CD4-positive, alpha-beta memory T cell (primary cell): ENCODE measurements at regions not wholly inside any gene's neighbourhood (a gene's known extent, or its start where the extent isn't known, plus 50 kb on each side); places are given as distances from the start of the nearest gene placed in this dataset.

Source experiments
- CTCF ChIA-PET: fragments of 350-600 bp; sonication (Branson Sonifier 250); formaldehyde crosslinking; loops from one replicate; lab custom pipeline; 2021; ENCODE audit warnings: inconsistent platforms; ENCODE audit not compliant: partially characterized antibody; lab: Charles Lee
- POLR2A ChIA-PET: fragments of 350-600 bp; sonication (Branson Sonifier 250); formaldehyde crosslinking; loops from one replicate; lab custom pipeline; 2021; ENCODE audit not compliant: partially characterized antibody; lab: Charles Lee
- DNase-seq, 5 donors: peaks; one replicate each; pipeline versions ENCODE4 v3.0.0 to v3.0.0-alpha.2; 2020 to 2022; ENCODE audit warnings: mixed read lengths in 1 of 5
- H3K27ac ChIP-seq: one replicate; pipeline ENCODE4 v1.7.0; 2013; ENCODE audit warnings: low read depth, low read length
- H3K27me3 ChIP-seq: 2 replicates; pipeline ENCODE4 v1.7.0; 2013; ENCODE audit warnings: mild to moderate bottlenecking, low read length, moderate library complexity; ENCODE audit not compliant: insufficient read depth
- H3K36me3 ChIP-seq: 2 replicates; pipeline ENCODE4 v1.7.0; 2013; ENCODE audit warnings: mild to moderate bottlenecking, low read length, moderate library complexity; ENCODE audit not compliant: insufficient read depth
- H3K4me1 ChIP-seq: 2 replicates; pipeline ENCODE4 v1.7.0; 2013; ENCODE audit warnings: mild to moderate bottlenecking, low read length, moderate library complexity; ENCODE audit not compliant: insufficient read depth
- H3K4me3 ChIP-seq, 2 donors: one replicate each; pipeline ENCODE4 v1.7.0; 2013; ENCODE audit warnings: low read length in 2 of 2, mild to moderate bottlenecking in 1 of 2
- H3K9me3 ChIP-seq, 2 donors: one replicate each; pipeline ENCODE4 v1.7.0; 2013; ENCODE audit warnings: low read length in 2 of 2, control low read depth in 1 of 2; ENCODE audit not compliant: control insufficient read depth in 1 of 2
- H3K27ac Mint-ChIP-seq, 7 donors: one replicate each; pipeline ENCODE4 v1.8.0; 2020 to 2021; ENCODE audit warnings: mixed read lengths in 7 of 7, mild to moderate bottlenecking in 6 of 7, inconsistent platforms in 3 of 7, moderate library complexity in 3 of 7
- H3K27me3 Mint-ChIP-seq, 2 donors: one replicate each; pipeline ENCODE4 v1.8.0; 2020 to 2021; ENCODE audit warnings: mixed read lengths in 2 of 2
- H3K36me3 Mint-ChIP-seq, 2 donors: one replicate each; pipeline ENCODE4 v1.8.0; 2020 to 2021; ENCODE audit warnings: mixed read lengths in 2 of 2, inconsistent platforms in 1 of 2, mild to moderate bottlenecking in 1 of 2
- H3K4me1 Mint-ChIP-seq, 4 donors: one replicate each; pipeline ENCODE4 v1.8.0; 2020 to 2021; ENCODE audit warnings: mixed read lengths in 4 of 4, mild to moderate bottlenecking in 1 of 4
- H3K4me3 Mint-ChIP-seq, 8 donors: one replicate each; pipeline ENCODE4 v1.8.0; 2020 to 2021; ENCODE audit warnings: mixed read lengths in 8 of 8, mild to moderate bottlenecking in 7 of 8, moderate library complexity in 6 of 8, inconsistent platforms in 3 of 8
- H3K9me3 Mint-ChIP-seq, 8 donors: one replicate each; pipeline ENCODE4 v1.8.0; 2020 to 2021; ENCODE audit warnings: mixed read lengths in 8 of 8, mild to moderate bottlenecking in 5 of 8, inconsistent platforms in 3 of 8, moderate library complexity in 1 of 8
- intact Hi-C: fragments of 100-400 bp; cut with micrococcal nuclease; formaldehyde crosslinking; loops from one replicate; pipeline ENCODE4 v1.15.1; 2023

DNA sequence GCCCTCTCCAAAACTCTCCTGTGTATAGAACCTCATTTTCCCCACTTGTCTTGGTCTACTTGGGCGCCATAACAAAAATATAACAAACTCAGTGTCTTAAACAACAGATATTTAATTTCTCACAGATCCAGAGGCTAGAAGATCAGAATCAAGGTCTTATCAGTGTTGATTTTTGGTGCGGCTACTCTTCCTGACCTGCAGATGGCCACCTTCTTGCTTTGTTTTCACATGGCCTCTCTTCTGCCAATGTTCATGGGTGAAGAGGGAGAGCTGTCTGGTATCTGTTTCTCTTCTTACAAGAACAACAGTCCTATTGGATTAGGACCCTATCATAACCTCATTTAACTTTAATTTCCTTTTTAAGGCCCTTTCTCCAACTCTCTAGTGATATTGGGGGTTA lies 177.3 kb downstream of the PABPC4L start:
- Histone ChIP-seq H3K4me3 (no peak overlapping the region), H3K36me3 (no peaks in the 10 kb centered on the region), H3K27ac (no peak overlapping the region), H3K27me3 (no peaks in the 10 kb centered on the region), H3K9me3 (no peaks in the 10 kb centered on the region), H3K4me1 (no peaks in the 10 kb centered on the region)
- DNase-seq, result no peak
- H3K9me3 Mint-ChIP-seq, result peaks cover 0 to 7% (median 3%) of the 10 kb centered on the region in 8 donors
- intact Hi-C loops, result no loop called here
- ChIA-PET CTCF (interaction anchor here (0.7 kb wide), 1 partner anchor 269 kb away, joined by 3 read pairs; no protein-coding TSS in a partner anchor), POLR2A (no interaction called here)
- no peaks in the 10 kb centered on the region for H3K36me3 Mint-ChIP-seq
- no peak overlapping the region for H3K27ac Mint-ChIP-seq
- no peaks in the 10 kb centered on the region for H3K27me3 Mint-ChIP-seq
- H3K4me3 Mint-ChIP-seq, result no peak overlapping the region
- no peaks in the 10 kb centered on the region for H3K4me1 Mint-ChIP-seq

DNA sequence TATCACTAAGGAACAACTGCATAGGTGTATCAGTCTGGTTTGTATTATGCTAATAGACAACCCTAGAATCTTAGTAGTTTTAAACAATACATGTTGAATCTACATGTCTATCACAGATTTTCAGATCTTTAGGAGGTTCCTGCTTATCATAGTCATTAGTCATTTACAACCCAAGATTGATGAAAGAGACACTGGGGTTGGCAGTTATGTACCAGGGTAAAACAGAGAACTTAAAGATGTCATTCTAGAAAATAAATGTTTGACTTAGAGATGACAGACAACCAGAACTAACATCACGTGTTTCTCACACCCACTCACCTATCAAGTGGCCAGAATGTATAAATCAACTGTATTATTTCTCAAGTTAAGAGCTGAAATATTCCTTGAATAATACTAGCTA lies 181.9 kb downstream of the PABPC4L start:
- intact Hi-C loops, result no loop called here
- ChIA-PET CTCF (no interaction called here), POLR2A (no interaction called here)
- no peak for DNase-seq
- no peaks in the 10 kb centered on the region for H3K27me3 ChIP-seq
- Mint-ChIP-seq H3K9me3 (peaks cover 0 to 7% (median 3%) of the 10 kb centered on the region in 8 donors), H3K4me3 (no peak overlapping the region), H3K27me3 (no peaks in the 10 kb centered on the region), H3K4me1 (no peaks in the 10 kb centered on the region), H3K36me3 (no peaks in the 10 kb centered on the region), H3K27ac (no peak overlapping the region)
- no peaks in the 10 kb centered on the region for H3K36me3 ChIP-seq
- H3K27ac ChIP-seq, result no peak overlapping the region
- no peaks in the 10 kb centered on the region for H3K4me1 ChIP-seq
- H3K4me3 ChIP-seq, result no peak overlapping the region
- H3K9me3 ChIP-seq, result no peaks in the 10 kb centered on the region

DNA sequence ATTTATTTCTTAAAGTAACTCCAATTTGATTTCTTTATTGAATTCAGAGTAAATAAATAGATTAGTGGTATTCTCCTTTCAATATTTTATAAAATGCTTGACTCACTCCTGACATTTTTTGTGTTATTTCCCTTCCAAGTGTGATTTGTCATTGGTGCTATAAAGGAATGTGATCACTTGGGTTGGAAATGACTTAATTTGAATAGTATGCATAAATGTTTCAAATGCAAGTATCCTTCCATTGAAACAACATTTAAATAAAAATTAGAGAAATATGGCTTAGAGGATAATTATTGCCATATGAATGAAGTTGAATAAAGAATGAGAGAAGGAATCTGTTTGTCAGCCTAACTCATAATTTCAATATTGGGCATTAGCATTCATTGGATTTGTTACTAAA lies 182.7 kb downstream of the PABPC4L start:
- intact Hi-C loops, result no loop called here
- ChIA-PET POLR2A (no interaction called here), CTCF (no interaction called here)
- H3K4me3 ChIP-seq, result no peak overlapping the region
- no peaks in the 10 kb centered on the region for H3K27me3 ChIP-seq
- DNase-seq, result no peak
- no peaks in the 10 kb centered on the region for H3K27me3 Mint-ChIP-seq
- no peaks in the 10 kb centered on the region for H3K36me3 ChIP-seq
- H3K4me3 Mint-ChIP-seq, result no peak overlapping the region
- H3K4me1 Mint-ChIP-seq, result no peaks in the 10 kb centered on the region
- H3K27ac ChIP-seq, result no peak overlapping the region
- peaks cover 0 to 11% (median 5%) of the 10 kb centered on the region in 8 donors for H3K9me3 Mint-ChIP-seq
- H3K36me3 Mint-ChIP-seq, result no peaks in the 10 kb centered on the region
- no peaks in the 10 kb centered on the region for H3K9me3 ChIP-seq
- no peaks in the 10 kb centered on the region for H3K4me1 ChIP-seq
- H3K27ac Mint-ChIP-seq, result no peak overlapping the region

DNA sequence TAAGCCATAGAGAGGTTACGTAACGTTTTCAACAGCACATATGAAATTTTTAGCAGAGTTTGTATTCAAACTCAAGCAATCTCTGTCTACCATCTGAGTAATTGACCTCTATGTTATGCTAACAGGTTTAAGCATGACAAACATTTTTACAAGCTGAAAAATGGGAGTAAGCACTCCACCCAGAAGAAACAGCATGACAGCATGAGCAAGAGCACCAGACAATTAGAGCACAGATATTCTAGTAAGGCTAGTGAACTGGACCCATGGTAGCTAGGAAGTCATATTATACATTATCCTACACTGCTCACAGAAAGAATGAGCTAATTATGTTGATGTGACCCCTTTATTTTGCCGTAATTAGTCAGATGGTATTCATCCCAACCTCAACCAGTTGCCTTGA lies 200.5 kb downstream of the PABPC4L start:
- intact Hi-C loops, result no loop called here
- Mint-ChIP-seq H3K27ac (no peak overlapping the region), H3K4me3 (no peak overlapping the region), H3K4me1 (no peaks in the 10 kb centered on the region), H3K27me3 (no peaks in the 10 kb centered on the region), H3K9me3 (peaks cover 0 to 3% (median under 1%) of the 10 kb centered on the region in 8 donors), H3K36me3 (no peaks in the 10 kb centered on the region)
- Histone ChIP-seq H3K9me3 (no peaks in the 10 kb centered on the region), H3K27me3 (no peaks in the 10 kb centered on the region), H3K36me3 (no peaks in the 10 kb centered on the region), H3K4me1 (no peaks in the 10 kb centered on the region), H3K4me3 (no peak overlapping the region), H3K27ac (no peak overlapping the region)
- ChIA-PET CTCF (no interaction called here), POLR2A (no interaction called here)
- no peak for DNase-seq

DNA sequence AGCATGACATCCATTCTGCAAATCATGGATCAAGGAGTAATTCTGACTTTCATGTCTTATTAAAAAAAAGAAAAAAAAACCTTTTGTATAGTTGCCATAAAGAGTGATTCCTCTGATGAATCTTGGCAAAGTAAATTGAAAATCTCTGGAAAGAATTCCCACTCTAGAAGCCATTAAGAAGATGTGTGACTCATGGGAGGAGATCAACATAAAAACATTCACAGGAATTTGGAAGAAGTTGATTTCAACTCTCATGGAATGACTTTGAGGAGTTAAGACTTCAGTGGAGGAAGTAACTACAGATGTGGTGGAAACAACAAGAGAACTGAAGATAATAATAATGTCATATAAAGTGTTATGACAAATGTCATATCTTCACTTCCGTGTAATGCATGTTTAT lies 204.2 kb downstream of the PABPC4L start:
- CTCF ChIA-PET, result no interaction called here
- no peaks in the 10 kb centered on the region for H3K36me3 ChIP-seq
- no peak overlapping the region for H3K27ac ChIP-seq
- Mint-ChIP-seq H3K9me3 (peaks cover 0 to 18% (median 9%) of the 10 kb centered on the region in 8 donors), H3K36me3 (no peaks in the 10 kb centered on the region), H3K4me3 (no peak overlapping the region), H3K27me3 (no peaks in the 10 kb centered on the region), H3K4me1 (no peaks in the 10 kb centered on the region), H3K27ac (no peak overlapping the region)
- no peaks in the 10 kb centered on the region for H3K27me3 ChIP-seq
- intact Hi-C loops, result no loop called here
- no peaks in the 10 kb centered on the region for H3K4me1 ChIP-seq
- DNase-seq, result no peak
- H3K9me3 ChIP-seq, result no peaks in the 10 kb centered on the region
- H3K4me3 ChIP-seq, result no peak overlapping the region
- POLR2A ChIA-PET, result no interaction called here

DNA sequence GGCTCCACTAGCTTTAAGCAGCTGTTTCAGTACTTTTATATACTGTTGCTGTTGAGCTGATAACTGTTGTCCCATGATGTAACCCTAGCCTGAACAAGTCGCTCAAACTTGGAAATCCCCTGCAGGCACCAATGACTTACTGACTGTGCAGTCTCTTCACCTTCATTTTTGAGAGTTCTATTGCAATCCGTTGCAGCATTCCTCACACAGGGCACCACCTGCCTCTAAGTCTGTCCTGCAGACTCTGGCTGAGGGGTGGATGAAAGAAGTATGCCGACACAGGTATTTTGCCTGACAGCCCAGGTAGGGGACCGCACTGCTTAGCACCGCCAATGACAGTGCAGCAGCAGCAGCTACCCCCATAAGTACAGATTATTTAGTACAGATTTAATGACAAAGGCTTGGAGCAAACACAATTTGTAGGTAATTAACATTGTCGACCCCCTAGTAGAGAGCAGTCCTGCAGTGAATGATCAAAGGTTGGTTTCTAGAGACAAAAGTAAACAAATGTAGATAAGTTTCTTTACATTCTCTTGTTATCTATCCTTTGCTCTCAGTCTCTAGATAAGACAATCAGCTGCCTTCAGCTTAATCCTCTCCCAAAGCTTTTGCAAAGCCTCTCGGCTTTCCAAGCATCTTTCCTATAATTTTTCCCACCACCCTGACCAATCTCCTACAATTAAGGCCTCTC lies 205.0 kb downstream of the PABPC4L start:
- POLR2A ChIA-PET, result no interaction called here

DNA sequence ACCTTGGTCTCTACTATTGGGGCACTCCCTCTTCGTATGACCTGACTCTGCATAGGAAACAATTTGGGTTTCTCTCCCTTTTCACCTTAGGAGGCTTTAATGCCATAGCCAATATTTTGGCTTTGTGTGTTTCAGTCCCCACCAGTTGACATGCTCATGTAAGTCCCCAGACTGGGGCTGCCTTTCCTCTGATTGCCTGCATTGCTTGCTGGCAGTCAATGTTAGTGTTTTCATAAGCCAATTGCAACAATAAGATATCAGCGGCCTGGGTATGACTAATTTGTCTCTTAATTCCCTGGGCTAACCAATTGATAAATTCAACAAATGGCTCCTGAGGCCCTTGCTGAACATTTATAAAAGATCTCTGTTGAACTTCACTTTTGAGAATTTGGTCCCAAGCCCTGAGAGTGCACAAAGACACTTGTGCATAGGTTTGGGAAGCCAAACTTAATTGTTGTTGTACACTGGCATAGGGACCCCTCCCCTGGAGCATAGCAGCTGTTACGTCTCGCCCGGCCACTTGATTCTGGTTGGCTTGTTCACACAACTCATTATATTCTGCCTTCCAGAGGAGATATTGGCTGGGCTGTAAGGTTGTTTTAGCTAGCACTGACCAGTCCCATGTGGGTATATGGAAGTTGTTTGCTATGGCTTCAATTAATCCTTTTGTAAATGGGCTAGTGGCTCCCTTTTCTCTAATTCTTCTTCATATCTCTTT lies 206.2 kb downstream of the PABPC4L start:
- intact Hi-C loops, result no loop called here
- Mint-ChIP-seq H3K4me1 (no peaks in the 10 kb centered on the region), H3K27ac (no peak overlapping the region), H3K9me3 (peaks cover 3 to 26% (median 12%) of the 10 kb centered on the region in 8 donors), H3K36me3 (no peaks in the 10 kb centered on the region), H3K4me3 (no peak overlapping the region), H3K27me3 (no peaks in the 10 kb centered on the region)
- Histone ChIP-seq H3K27ac (no peak overlapping the region), H3K4me1 (no peaks in the 10 kb centered on the region), H3K9me3 (no peaks in the 10 kb centered on the region), H3K36me3 (no peaks in the 10 kb centered on the region), H3K27me3 (no peaks in the 10 kb centered on the region), H3K4me3 (no peak overlapping the region)
- POLR2A ChIA-PET, result no interaction called here
- no peak for DNase-seq
- CTCF ChIA-PET, result no interaction called here

More for the DNA sequence above, 205.0 kb downstream of the PABPC4L start:
- DNase-seq, result no peak
- Mint-ChIP-seq H3K4me3 (no peak overlapping the region), H3K4me1 (no peaks in the 10 kb centered on the region), H3K9me3 (peaks cover 0 to 19% (median 9%) of the 10 kb centered on the region in 8 donors), H3K27me3 (no peaks in the 10 kb centered on the region), H3K27ac (no peak overlapping the region), H3K36me3 (no peaks in the 10 kb centered on the region)
- Histone ChIP-seq H3K4me1 (no peaks in the 10 kb centered on the region), H3K27ac (no peak overlapping the region), H3K4me3 (no peak overlapping the region), H3K27me3 (no peaks in the 10 kb centered on the region), H3K36me3 (no peaks in the 10 kb centered on the region), H3K9me3 (no peaks in the 10 kb centered on the region)
- intact Hi-C loops, result no loop called here
- CTCF ChIA-PET, result no interaction called here
